ENCODE measurements at regions not wholly inside any gene's neighbourhood (a gene's known extent, or its start where the extent isn't known, plus 50 kb on each side); places are given as distances from the start of the nearest gene placed in this dataset.

- TF ChIP-seq, protein P1, sequence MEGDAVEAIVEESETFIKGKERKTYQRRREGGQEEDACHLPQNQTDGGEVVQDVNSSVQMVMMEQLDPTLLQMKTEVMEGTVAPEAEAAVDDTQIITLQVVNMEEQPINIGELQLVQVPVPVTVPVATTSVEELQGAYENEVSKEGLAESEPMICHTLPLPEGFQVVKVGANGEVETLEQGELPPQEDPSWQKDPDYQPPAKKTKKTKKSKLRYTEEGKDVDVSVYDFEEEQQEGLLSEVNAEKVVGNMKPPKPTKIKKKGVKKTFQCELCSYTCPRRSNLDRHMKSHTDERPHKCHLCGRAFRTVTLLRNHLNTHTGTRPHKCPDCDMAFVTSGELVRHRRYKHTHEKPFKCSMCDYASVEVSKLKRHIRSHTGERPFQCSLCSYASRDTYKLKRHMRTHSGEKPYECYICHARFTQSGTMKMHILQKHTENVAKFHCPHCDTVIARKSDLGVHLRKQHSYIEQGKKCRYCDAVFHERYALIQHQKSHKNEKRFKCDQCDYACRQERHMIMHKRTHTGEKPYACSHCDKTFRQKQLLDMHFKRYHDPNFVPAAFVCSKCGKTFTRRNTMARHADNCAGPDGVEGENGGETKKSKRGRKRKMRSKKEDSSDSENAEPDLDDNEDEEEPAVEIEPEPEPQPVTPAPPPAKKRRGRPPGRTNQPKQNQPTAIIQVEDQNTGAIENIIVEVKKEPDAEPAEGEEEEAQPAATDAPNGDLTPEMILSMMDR (conservative IDR thresholded peaks at IDR 0.05), result no peak
- TF ChIP-seq EZH2 (IDR thresholded peaks at IDR 0.05; ENCODE audit: low read depth), result no peak
- ChIA-PET POLR2A (ENCODE audit: unreplicated experiment) (no interaction called here), CTCF (no interaction called here)
- Histone ChIP-seq H3K27ac (no peak overlapping the region), H3K79me2 (ENCODE audit: low read depth) (no peaks in the 10 kb centered on the region), H3K4me1 (replicated peaks; ENCODE audit: insufficient read depth) (no peaks in the 10 kb centered on the region), H3K4me3 (no peak overlapping the region), H3K36me3 (ENCODE audit: low read depth) (no peaks in the 10 kb centered on the region), H3F3A (ENCODE audit: insufficient read depth, low read depth) (no peaks in the 10 kb centered on the region), H2AFZ (no peak overlapping the region), H3K9me2 (ENCODE audit: insufficient read depth) (no peaks in the 10 kb centered on the region), H4K20me1 (ENCODE audit: insufficient read depth) (no peaks in the 10 kb centered on the region), H3K27me3 (ENCODE audit: insufficient read depth, low read depth) (peaks cover 75% of the 10 kb centered on the region), H3K4me2 (no peak overlapping the region), H3K9me3 (ENCODE audit: insufficient read depth, low read depth) (no peaks in the 10 kb centered on the region)
- intact Hi-C loops (cut with micrococcal nuclease; ENCODE audit: unreplicated experiment), result no loop called here
- BruUV-seq (replicated peaks), result no TSS peak
- no peak for DNase-seq
Observed at GRCh38 chr3:124203292-124203691, 211.4 kb upstream of the ROPN1 start.

- Histone ChIP-seq H2AFZ (no peak overlapping the region), H3K36me3 (ENCODE audit: low read depth) (no peaks in the 10 kb centered on the region), H3K9me3 (ENCODE audit: insufficient read depth, low read depth) (no peaks in the 10 kb centered on the region), H3F3A (ENCODE audit: insufficient read depth, low read depth) (no peaks in the 10 kb centered on the region), H3K27me3 (ENCODE audit: insufficient read depth, low read depth) (peaks cover 52% of the 10 kb centered on the region), H3K79me2 (ENCODE audit: low read depth) (no peaks in the 10 kb centered on the region), H3K27ac (no peak overlapping the region), H3K9me2 (ENCODE audit: insufficient read depth) (no peaks in the 10 kb centered on the region), H3K4me1 (replicated peaks; ENCODE audit: insufficient read depth) (no peaks in the 10 kb centered on the region), H3K4me3 (no peak overlapping the region), H4K20me1 (ENCODE audit: insufficient read depth) (no peaks in the 10 kb centered on the region), H3K4me2 (no peak overlapping the region)
- no TSS peak for BruUV-seq (replicated peaks)
- intact Hi-C loops (cut with micrococcal nuclease; ENCODE audit: unreplicated experiment), result no loop called here
- TF ChIP-seq, protein P1 (conservative IDR thresholded peaks at IDR 0.05), result no peak
- no peak for TF ChIP-seq EZH2 (IDR thresholded peaks at IDR 0.05; ENCODE audit: low read depth)
- POLR2A ChIA-PET (ENCODE audit: unreplicated experiment), result no interaction called here
- DNase-seq, result no peak
- CTCF ChIA-PET, result no interaction called here
Observed at GRCh38 chr3:124206225-124207055, 214.5 kb upstream of the ROPN1 start.

- H3K4me1 ChIP-seq (replicated peaks; ENCODE audit: insufficient read depth), result no peaks in the 10 kb centered on the region
- no peaks in the 10 kb centered on the region for H3K79me2 ChIP-seq (ENCODE audit: low read depth)
- H3F3A ChIP-seq (ENCODE audit: insufficient read depth, low read depth), result no peaks in the 10 kb centered on the region
- no peak overlapping the region for H2AFZ ChIP-seq
- H3K36me3 ChIP-seq (ENCODE audit: low read depth), result no peaks in the 10 kb centered on the region
- H3K9me3 ChIP-seq (ENCODE audit: insufficient read depth, low read depth), result no peaks in the 10 kb centered on the region
- POLR2A ChIA-PET (ENCODE audit: unreplicated experiment), result no interaction called here
- H3K9me2 ChIP-seq (ENCODE audit: insufficient read depth), result no peaks in the 10 kb centered on the region
- no peak overlapping the region for H3K4me2 ChIP-seq
- TF ChIP-seq, protein P1 (conservative IDR thresholded peaks at IDR 0.05), result no peak
- TF ChIP-seq EZH2 (IDR thresholded peaks at IDR 0.05; ENCODE audit: low read depth), result no peak
- CTCF ChIA-PET, result no interaction called here
- H4K20me1 ChIP-seq (ENCODE audit: insufficient read depth), result no peaks in the 10 kb centered on the region
- intact Hi-C loops (cut with micrococcal nuclease; ENCODE audit: unreplicated experiment), result no loop called here
- no peak for DNase-seq
- peaks cover 45% of the 10 kb centered on the region for H3K27me3 ChIP-seq (ENCODE audit: insufficient read depth, low read depth)
- no peak overlapping the region for H3K4me3 ChIP-seq
- H3K27ac ChIP-seq, result no peak overlapping the region
- BruUV-seq (replicated peaks), result no TSS peak
Observed at GRCh38 chr3:124207077-124207476, 215.2 kb upstream of the ROPN1 start.
